Activated B cell treated with CpG ODN at 0.5 μM for 24 hours (primary cell): ENCODE measurements at regions not wholly inside any gene's neighbourhood (a gene's known extent, or its start where the extent isn't known, plus 50 kb on each side); places are given as distances from the start of the nearest gene placed in this dataset.

Experiments used
- ATAC-seq: fragments of 200-7000 bp; cut with Tn5 transposase; one replicate; pipeline ENCODE4 v1.10.0; 2021; ENCODE audit warnings: low read depth, mild to moderate bottlenecking, moderate library complexity
- CTCF ChIA-PET: fragments of 350-600 bp; sonication (Branson Sonifier 250); formaldehyde crosslinking; loops from one replicate; lab custom pipeline; 2021; ENCODE audit warnings: antibody characterized with exemption; lab: Charles Lee
- POLR2A ChIA-PET: fragments of 350-600 bp; sonication (Branson Sonifier 250); formaldehyde crosslinking; loops from one replicate; lab custom pipeline; 2021; ENCODE audit warnings: antibody characterized with exemption; lab: Charles Lee
- DNase-seq: peaks from one replicate; pipeline ENCODE4 v3.0.0; 2022
- H3K27ac Mint-ChIP-seq: one replicate; pipeline ENCODE4 v1.8.0; 2020; ENCODE audit warnings: mixed read lengths
- H3K27me3 Mint-ChIP-seq: one replicate; pipeline ENCODE4 v1.8.0; 2021; ENCODE audit warnings: mixed read lengths
- H3K36me3 Mint-ChIP-seq: one replicate; pipeline ENCODE4 v1.8.0; 2021; ENCODE audit warnings: low read depth, mixed read lengths
- H3K4me1 Mint-ChIP-seq: one replicate; pipeline ENCODE4 v1.8.0; 2021; ENCODE audit warnings: mixed read lengths
- H3K4me3 Mint-ChIP-seq: one replicate; pipeline ENCODE4 v1.8.0; 2020; ENCODE audit warnings: mild to moderate bottlenecking, mixed read lengths
- H3K9me3 Mint-ChIP-seq: one replicate; pipeline ENCODE4 v1.8.0; 2020; ENCODE audit warnings: mixed read lengths
- intact Hi-C: fragments of 100-400 bp; cut with micrococcal nuclease; formaldehyde crosslinking; loops from one replicate; pipeline ENCODE4 v1.15.1; 2024
- TF ChIP-seq, protein P1 (sequence below): fragments of 200-600 bp; IDR thresholded peaks from one replicate; pipeline ENCODE4 v1.8.0; 2022; ENCODE audit warnings: antibody characterized with exemption, mild to moderate bottlenecking

DNA sequence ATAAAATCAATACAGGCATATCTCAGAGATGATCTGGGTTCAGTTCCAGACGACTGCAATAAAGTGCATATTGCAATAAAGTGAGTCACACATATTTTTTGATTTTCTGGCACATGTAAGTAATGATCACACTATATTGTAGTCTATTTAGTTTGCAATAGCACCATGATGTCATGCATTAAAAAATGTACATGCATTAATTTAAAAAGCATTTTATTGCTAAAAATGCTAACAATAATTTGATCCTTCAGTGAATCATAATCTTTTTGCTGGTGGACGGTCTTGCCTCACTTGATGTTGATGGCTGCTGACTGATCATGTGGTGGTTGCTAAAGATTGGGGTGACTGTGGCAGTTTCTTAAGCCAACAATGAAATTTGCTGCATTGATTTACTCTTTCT, 511.1 kb downstream of the OTOL1 start:
- H3K4me1 Mint-ChIP-seq = no peaks in the 10 kb centered on the region
- DNase-seq (no peak), ATAC-seq (no peak)
- H3K9me3 Mint-ChIP-seq = peaks cover 13% of the 10 kb centered on the region
- intact Hi-C loops = no loop called here
- CTCF ChIA-PET = no interaction called here
- H3K27me3 Mint-ChIP-seq = no peaks in the 10 kb centered on the region
- no peak overlapping the region for H3K27ac Mint-ChIP-seq
- H3K36me3 Mint-ChIP-seq = no peaks in the 10 kb centered on the region
- TF ChIP-seq, protein P1, sequence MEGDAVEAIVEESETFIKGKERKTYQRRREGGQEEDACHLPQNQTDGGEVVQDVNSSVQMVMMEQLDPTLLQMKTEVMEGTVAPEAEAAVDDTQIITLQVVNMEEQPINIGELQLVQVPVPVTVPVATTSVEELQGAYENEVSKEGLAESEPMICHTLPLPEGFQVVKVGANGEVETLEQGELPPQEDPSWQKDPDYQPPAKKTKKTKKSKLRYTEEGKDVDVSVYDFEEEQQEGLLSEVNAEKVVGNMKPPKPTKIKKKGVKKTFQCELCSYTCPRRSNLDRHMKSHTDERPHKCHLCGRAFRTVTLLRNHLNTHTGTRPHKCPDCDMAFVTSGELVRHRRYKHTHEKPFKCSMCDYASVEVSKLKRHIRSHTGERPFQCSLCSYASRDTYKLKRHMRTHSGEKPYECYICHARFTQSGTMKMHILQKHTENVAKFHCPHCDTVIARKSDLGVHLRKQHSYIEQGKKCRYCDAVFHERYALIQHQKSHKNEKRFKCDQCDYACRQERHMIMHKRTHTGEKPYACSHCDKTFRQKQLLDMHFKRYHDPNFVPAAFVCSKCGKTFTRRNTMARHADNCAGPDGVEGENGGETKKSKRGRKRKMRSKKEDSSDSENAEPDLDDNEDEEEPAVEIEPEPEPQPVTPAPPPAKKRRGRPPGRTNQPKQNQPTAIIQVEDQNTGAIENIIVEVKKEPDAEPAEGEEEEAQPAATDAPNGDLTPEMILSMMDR = no peak
- POLR2A ChIA-PET = no interaction called here
- no peak overlapping the region for H3K4me3 Mint-ChIP-seq

DNA sequence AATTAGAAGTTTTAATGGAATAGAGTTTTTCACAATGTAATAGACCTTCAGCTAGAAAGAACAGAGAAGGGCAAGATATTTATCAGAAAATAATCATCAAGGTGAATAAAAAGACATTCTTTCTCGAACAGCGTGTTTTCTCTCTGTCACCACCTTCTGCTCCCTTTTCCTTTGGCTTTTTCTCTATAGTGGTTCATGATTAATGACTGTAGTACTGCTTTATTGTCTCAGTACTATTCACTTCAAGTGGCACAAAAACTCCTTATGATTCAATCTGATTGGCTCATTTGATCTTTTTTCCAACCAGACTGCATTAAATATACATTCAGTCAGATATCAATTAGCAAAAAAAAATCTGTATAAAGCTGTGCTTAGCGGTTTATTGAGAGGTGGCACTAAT, 516.0 kb downstream of the OTOL1 start:
- no peaks in the 10 kb centered on the region for H3K27me3 Mint-ChIP-seq
- no peak overlapping the region for H3K4me3 Mint-ChIP-seq
- CTCF ChIA-PET = no interaction called here
- POLR2A ChIA-PET = no interaction called here
- TF ChIP-seq, protein P1 = no peak
- DNase-seq (no peak), ATAC-seq (no peak)
- no peak overlapping the region for H3K27ac Mint-ChIP-seq
- H3K9me3 Mint-ChIP-seq = peaks cover 7% of the 10 kb centered on the region
- intact Hi-C loops = no loop called here
- H3K36me3 Mint-ChIP-seq = no peaks in the 10 kb centered on the region
- no peaks in the 10 kb centered on the region for H3K4me1 Mint-ChIP-seq

DNA sequence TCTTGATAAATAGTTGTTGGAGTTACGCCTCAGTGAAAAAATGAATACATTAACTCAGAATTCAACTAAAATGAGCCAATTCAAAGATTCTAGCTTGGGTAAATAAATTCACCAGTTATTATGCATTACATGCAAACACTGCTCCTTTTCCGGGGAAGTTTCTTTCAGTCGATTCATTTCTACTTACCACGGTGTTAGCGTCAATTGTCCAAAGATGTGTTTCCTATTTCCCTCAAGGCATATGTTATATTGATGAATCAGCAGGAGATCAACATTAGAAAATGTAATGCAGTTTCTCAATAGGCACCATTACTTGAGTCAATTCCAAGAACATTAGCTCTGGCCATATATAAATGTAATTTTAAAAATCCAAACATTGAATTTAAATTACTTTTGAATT, 517.7 kb downstream of the OTOL1 start:
- ChIA-PET CTCF (no interaction called here), POLR2A (no interaction called here)
- Mint-ChIP-seq H3K4me3 (no peak overlapping the region), H3K27me3 (no peaks in the 10 kb centered on the region), H3K9me3 (no peaks in the 10 kb centered on the region), H3K4me1 (no peaks in the 10 kb centered on the region), H3K36me3 (no peaks in the 10 kb centered on the region), H3K27ac (no peak overlapping the region)
- TF ChIP-seq, protein P1 = no peak
- ATAC-seq (no peak), DNase-seq (no peak)
- intact Hi-C loops = no loop called here

DNA sequence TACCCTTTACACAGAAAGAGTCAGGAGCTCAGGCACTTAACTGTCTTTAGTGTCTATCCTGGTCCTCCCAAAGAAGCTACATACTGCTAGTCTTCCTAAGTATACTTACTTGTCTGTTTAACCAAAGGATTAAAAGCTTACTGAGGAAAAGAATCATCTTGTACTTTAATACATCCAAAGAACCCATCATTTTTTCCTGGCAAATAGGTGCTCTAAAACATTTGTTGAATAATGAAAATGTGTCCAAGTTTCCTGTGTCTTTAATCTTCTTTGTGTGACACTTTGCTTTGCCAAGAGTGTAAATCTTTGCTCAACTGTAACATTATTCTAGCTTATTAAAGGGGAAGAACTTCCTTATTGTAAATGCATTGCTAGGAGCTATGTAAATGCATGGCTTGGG, 519.2 kb downstream of the OTOL1 start:
- intact Hi-C loops = no loop called here
- ATAC-seq (no peak), DNase-seq (no peak)
- no peaks in the 10 kb centered on the region for H3K4me1 Mint-ChIP-seq
- no peak overlapping the region for H3K4me3 Mint-ChIP-seq
- POLR2A ChIA-PET = no interaction called here
- CTCF ChIA-PET = no interaction called here
- H3K27ac Mint-ChIP-seq = no peak overlapping the region
- TF ChIP-seq, protein P1 = no peak
- H3K36me3 Mint-ChIP-seq = no peaks in the 10 kb centered on the region
- no peaks in the 10 kb centered on the region for H3K9me3 Mint-ChIP-seq
- H3K27me3 Mint-ChIP-seq = no peaks in the 10 kb centered on the region

DNA sequence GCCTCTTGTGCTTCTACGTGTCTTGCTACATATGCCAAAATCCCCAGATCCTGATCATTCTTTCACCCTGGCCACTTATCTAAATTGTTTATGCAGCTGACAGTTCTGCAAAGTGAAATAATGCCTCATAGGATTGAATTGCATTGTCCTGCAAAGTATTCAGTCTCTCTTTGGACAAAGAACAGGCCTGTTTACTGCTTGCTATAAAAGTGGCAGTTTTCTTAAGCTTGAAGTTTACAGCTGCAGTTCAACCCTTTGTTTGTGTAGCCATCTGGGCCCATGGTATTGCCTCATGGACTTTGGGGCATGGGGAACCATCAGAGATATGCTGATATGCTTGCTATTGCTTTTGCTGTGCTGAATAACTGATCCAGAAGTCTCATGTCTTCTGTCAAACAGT, 523.2 kb downstream of the OTOL1 start:
- H3K27ac Mint-ChIP-seq = no peak overlapping the region
- H3K36me3 Mint-ChIP-seq = no peaks in the 10 kb centered on the region
- ChIA-PET POLR2A (no interaction called here), CTCF (no interaction called here)
- intact Hi-C loops = no loop called here
- H3K4me1 Mint-ChIP-seq = no peaks in the 10 kb centered on the region
- H3K9me3 Mint-ChIP-seq = peaks cover 4% of the 10 kb centered on the region
- no peak for DNase-seq
- TF ChIP-seq, protein P1 = no peak
- ATAC-seq = no peak
- H3K27me3 Mint-ChIP-seq = no peaks in the 10 kb centered on the region
- H3K4me3 Mint-ChIP-seq = no peak overlapping the region
